Stomach (tissue), 4 donors: ENCODE measurements at regions not wholly inside any gene's neighbourhood (a gene's known extent, or its start where the extent isn't known, plus 50 kb on each side); places are given as distances from the start of the nearest gene placed in this dataset.

ENCODE experiments used
- CTCF ChIP-seq, 7 experiments: fragments of 450-650 bp in 4 of 7; fragments of 200-600 bp in 3 of 7; sonication (generic) in 3 of 7; IDR thresholded peaks; one replicate each; pipeline ENCODE4 v1.5.1; 2016 to 2019; ENCODE audit warnings: antibody characterized with exemption in 7 of 7, control low read depth in 2 of 7, mild to moderate bottlenecking in 1 of 7
- POLR2A ChIP-seq, 4 donors: fragments of 450-650 bp; IDR thresholded peaks; one replicate each; pipeline ENCODE4 v1.6.1; 2016; ENCODE audit warnings: antibody characterized with exemption in 4 of 4, control low read depth in 2 of 4, mild to moderate bottlenecking in 1 of 4, moderate library complexity in 1 of 4
- POLR2AphosphoS5 ChIP-seq, 3 donors: sonication (generic); formaldehyde crosslinking; IDR thresholded peaks; one replicate each; pipeline ENCODE4 v1.6.1; 2016; ENCODE audit warnings: antibody characterized with exemption in 3 of 3

- TF ChIP-seq CTCF (IDR thresholded peaks at IDR 0.05) (no peak), POLR2A (IDR thresholded peaks at IDR 0.05) (no peak), POLR2AphosphoS5 (IDR thresholded peaks at IDR 0.05) (no peak)
Observed at GRCh38 chr11:15699978-15700377, 585.3 kb downstream of the INSC start.
